ENCODE measurements at regions not wholly inside any gene's neighbourhood (a gene's known extent, or its start where the extent isn't known, plus 50 kb on each side); places are given as distances from the start of the nearest gene placed in this dataset.

DNA sequence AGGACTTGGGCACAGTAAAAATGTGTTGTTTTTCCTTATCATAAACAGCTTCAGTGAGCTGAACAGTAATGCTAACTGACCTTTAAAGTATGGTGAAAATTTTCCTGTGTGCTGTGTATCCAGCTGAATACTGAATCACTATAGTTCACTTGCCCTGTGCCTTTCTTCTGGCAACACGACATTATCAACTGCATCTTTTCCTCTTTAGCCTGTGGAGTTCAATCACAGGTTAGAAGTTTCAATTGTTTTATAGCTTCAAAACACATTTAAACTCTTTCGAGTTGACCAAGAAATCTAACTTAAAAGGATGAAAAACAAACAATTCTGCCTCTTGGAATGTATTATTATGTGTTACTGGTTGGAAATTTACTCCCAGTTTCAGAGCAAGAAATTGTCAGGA lies 1120.7 kb upstream of the ALCAM start:
- TF ChIP-seq, protein P1, sequence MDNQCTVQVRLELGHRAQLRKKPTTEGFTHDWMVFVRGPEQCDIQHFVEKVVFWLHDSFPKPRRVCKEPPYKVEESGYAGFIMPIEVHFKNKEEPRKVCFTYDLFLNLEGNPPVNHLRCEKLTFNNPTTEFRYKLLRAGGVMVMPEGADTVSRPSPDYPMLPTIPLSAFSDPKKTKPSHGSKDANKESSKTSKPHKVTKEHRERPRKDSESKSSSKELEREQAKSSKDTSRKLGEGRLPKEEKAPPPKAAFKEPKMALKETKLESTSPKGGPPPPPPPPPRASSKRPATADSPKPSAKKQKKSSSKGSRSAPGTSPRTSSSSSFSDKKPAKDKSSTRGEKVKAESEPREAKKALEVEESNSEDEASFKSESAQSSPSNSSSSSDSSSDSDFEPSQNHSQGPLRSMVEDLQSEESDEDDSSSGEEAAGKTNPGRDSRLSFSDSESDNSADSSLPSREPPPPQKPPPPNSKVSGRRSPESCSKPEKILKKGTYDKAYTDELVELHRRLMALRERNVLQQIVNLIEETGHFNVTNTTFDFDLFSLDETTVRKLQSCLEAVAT (IDR thresholded peaks at IDR 0.05) = no peak
- TF ChIP-seq, protein P2, sequence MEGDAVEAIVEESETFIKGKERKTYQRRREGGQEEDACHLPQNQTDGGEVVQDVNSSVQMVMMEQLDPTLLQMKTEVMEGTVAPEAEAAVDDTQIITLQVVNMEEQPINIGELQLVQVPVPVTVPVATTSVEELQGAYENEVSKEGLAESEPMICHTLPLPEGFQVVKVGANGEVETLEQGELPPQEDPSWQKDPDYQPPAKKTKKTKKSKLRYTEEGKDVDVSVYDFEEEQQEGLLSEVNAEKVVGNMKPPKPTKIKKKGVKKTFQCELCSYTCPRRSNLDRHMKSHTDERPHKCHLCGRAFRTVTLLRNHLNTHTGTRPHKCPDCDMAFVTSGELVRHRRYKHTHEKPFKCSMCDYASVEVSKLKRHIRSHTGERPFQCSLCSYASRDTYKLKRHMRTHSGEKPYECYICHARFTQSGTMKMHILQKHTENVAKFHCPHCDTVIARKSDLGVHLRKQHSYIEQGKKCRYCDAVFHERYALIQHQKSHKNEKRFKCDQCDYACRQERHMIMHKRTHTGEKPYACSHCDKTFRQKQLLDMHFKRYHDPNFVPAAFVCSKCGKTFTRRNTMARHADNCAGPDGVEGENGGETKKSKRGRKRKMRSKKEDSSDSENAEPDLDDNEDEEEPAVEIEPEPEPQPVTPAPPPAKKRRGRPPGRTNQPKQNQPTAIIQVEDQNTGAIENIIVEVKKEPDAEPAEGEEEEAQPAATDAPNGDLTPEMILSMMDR (IDR thresholded peaks at IDR 0.05 in 2 of 3, conservative IDR thresholded peaks at IDR 0.05 in 1 of 3; ENCODE audit: control insufficient read depth in 2 of 3, extremely low read depth in 1 of 3, insufficient read depth in 1 of 3, low read depth in 3 of 3, low read length in 3 of 3) = no peak
- TF ChIP-seq HDAC6 (IDR thresholded peaks at IDR 0.05; ENCODE audit: unreplicated experiment) (no peak), JUND (IDR thresholded peaks at IDR 0.05; ENCODE audit: low read depth, low read length) (no peak), SPI1 (IDR thresholded peaks at IDR 0.05; ENCODE audit: borderline replicate concordance, insufficient read depth, low read depth, low read length) (no peak), ASH2L (IDR thresholded peaks at IDR 0.05; ENCODE audit: borderline replicate concordance, low read depth) (no peak), RAD21 (IDR thresholded peaks at IDR 0.05; ENCODE audit: insufficient read depth, low read depth, low read length) (no peak), NR2C1 (IDR thresholded peaks at IDR 0.05) (no peak), EP300 (IDR thresholded peaks at IDR 0.05; ENCODE audit: borderline replicate concordance in 1 of 2, control insufficient read depth in 1 of 2, low read depth in 2 of 2, low read length in 2 of 2) (no peak), POLR2AphosphoS5 (IDR thresholded peaks at IDR 0.05; ENCODE audit: low read length) (no peak), BMI1 (IDR thresholded peaks at IDR 0.05; ENCODE audit: borderline replicate concordance) (no peak)
- TF ChIP-seq, protein P3, sequence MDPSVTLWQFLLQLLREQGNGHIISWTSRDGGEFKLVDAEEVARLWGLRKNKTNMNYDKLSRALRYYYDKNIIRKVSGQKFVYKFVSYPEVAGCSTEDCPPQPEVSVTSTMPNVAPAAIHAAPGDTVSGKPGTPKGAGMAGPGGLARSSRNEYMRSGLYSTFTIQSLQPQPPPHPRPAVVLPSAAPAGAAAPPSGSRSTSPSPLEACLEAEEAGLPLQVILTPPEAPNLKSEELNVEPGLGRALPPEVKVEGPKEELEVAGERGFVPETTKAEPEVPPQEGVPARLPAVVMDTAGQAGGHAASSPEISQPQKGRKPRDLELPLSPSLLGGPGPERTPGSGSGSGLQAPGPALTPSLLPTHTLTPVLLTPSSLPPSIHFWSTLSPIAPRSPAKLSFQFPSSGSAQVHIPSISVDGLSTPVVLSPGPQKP (IDR thresholded peaks at IDR 0.05; ENCODE audit: low read depth, low read length) = no peak
